UCSD-AML1 (cell line): ENCODE measurements at regions not wholly inside any gene's neighbourhood (a gene's known extent, or its start where the extent isn't known, plus 50 kb on each side); places are given as distances from the start of the nearest gene placed in this dataset.
"Not testable (repeated sequence)": the region's sequence is repeated elsewhere in the genome, so short reads cannot be mapped to it uniquely, and the experiment has no call there.

ENCODE experiments used
- DNase-seq: peaks from one replicate; lab custom pipeline; 2025; ENCODE audit not compliant: unreplicated experiment; lab: John Stamatoyannopoulos, UW

- DNase-seq = no peak
Measured at GRCh38 chr14:28157887-28158791, 608.4 kb upstream of the FOXG1 start.

- DNase-seq = no peak
Measured at GRCh38 chr14:28161040-28161439, 605.5 kb upstream of the FOXG1 start.

GRCh38 chr14:28163233-28163632, 603.4 kb upstream of the FOXG1 start:
- DNase-seq = no peak

GRCh38 chr14:28163897-28164296, 602.7 kb upstream of the FOXG1 start:
- DNase-seq = no peak

GRCh38 chr14:28187902-28188830, 578.4 kb upstream of the FOXG1 start:
- not testable (repeated sequence) for DNase-seq

- no peak for DNase-seq
Measured at GRCh38 chr14:28196878-28197277, 569.7 kb upstream of the FOXG1 start.

- DNase-seq = no peak
Measured at GRCh38 chr14:28220391-28220790, 546.2 kb upstream of the FOXG1 start.

- no peak for DNase-seq
Measured at GRCh38 chr14:28240909-28241308, 525.7 kb upstream of the FOXG1 start.

GRCh38 chr14:28242895-28243294, 523.7 kb upstream of the FOXG1 start:
- DNase-seq = no peak

- no peak for DNase-seq
Measured at GRCh38 chr14:28243600-28243999, 523.0 kb upstream of the FOXG1 start.

GRCh38 chr14:28245216-28245615, 521.4 kb upstream of the FOXG1 start:
- no peak for DNase-seq

- DNase-seq = no peak
Measured at GRCh38 chr14:28247491-28247890, 519.1 kb upstream of the FOXG1 start.

GRCh38 chr14:28252124-28252523, 514.5 kb upstream of the FOXG1 start:
- not testable (repeated sequence) for DNase-seq

GRCh38 chr14:28254768-28255167, 511.8 kb upstream of the FOXG1 start:
- no peak for DNase-seq

- no peak for DNase-seq
Measured at GRCh38 chr14:28264306-28264705, 502.3 kb upstream of the FOXG1 start.

- DNase-seq = no peak
Measured at GRCh38 chr14:28272270-28272669, 494.3 kb upstream of the FOXG1 start.

- DNase-seq = no peak
Measured at GRCh38 chr14:28280530-28280929, 486.1 kb upstream of the FOXG1 start.

- DNase-seq = no peak
Measured at GRCh38 chr14:28280997-28281598, 485.5 kb upstream of the FOXG1 start.

- DNase-seq = no peak
Measured at GRCh38 chr14:28284546-28285300, 481.9 kb upstream of the FOXG1 start.

GRCh38 chr14:28294834-28295440, 471.6 kb upstream of the FOXG1 start:
- DNase-seq = peak; percentile 11
